ENCODE measurements at regions not wholly inside any gene's neighbourhood (a gene's known extent, or its start where the extent isn't known, plus 50 kb on each side); places are given as distances from the start of the nearest gene placed in this dataset.

GRCh38 chr1:187374742-187375141, 546.0 kb downstream of the PLA2G4A start:
- TF ChIP-seq CTCF (IDR thresholded peaks at IDR 0.05): no peak
- no peak for TF ChIP-seq POLR2A (IDR thresholded peaks at IDR 0.05)
